GM21723 (cell line): ENCODE measurements at regions not wholly inside any gene's neighbourhood (a gene's known extent, or its start where the extent isn't known, plus 50 kb on each side); places are given as distances from the start of the nearest gene placed in this dataset.
"Not testable (repeated sequence)": the region's sequence is repeated elsewhere in the genome, so short reads cannot be mapped to it uniquely, and the experiment has no call there.

Experiments used
- ATAC-seq: cut with Tn5 transposase; IDR thresholded peaks from one replicate; pipeline ENCODE4 v1.9.1; 2021; ENCODE audit warnings: mild to moderate bottlenecking, moderate library complexity; ENCODE audit not compliant: unreplicated experiment

DNA sequence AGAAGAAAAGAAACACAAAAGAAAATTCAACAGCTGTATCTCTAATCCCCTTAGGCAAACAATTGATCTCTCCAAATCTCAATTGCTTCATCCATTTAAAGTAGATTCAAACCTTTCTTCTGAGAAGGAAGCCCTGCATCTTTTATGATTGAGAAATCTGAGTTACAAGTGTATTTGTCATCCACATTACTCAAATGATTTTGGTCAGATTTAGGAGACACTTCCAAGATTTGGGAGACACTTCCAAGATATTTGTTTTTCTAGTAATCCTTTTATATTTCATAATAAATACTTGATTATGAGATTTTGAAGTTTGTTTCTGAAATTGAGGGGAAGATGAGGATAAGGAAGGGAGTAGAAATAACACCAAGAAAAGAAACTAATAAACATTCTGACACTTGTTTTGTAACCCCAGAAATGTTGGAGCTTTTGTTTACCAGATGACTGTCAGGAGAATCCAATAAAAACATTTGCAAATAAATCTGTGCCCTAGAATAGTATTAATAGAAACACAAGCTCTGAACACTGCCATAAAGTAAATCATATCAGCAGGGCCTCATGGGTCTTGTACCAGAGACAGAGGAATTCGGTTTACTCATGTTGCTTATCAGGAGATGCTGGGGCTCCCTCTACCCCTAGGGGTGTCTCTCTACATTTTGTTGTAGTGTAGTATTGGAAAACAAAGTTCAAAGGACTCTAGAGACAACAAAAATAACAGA lies 314.3 kb upstream of the NT5E start:
- no peak for ATAC-seq

DNA sequence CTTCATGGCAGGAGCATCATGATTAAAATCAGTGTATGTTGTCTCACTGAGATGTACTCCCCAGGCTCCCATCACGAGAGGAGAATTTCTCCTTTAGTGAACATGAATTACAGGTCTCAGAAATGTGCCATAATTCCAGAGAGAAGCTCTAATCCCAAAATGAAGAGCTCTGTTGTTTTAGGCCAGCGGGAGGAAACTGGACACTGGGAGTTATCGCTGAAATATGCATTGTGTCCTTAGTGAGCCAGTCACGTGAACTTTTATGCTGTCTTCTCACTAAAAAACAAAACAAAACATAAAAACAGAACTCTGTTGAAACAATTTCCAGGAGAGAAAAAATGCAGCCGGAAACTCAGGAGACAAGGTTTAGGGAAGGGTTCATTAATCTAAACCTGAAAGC lies 315.7 kb upstream of the NT5E start:
- no peak for ATAC-seq

DNA sequence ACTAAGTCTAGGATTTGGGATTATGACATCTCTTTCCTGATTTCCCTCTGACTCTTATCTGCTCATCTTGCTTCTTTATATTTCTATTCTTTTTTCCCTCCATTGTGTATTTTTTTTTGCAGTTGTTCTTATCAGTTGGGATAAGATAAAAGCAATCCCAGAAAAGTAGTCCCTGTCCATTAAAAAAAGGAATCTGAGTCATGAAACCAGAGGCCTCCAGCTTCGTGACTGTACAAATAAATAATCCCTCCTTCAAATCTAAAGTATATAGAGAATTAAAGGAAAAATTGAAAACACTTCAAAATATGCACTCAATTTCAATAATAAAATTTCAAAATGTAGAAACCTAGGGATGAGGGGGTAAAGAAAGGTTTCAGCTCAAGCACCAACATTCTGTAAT lies 317.8 kb upstream of the NT5E start:
- ATAC-seq, result no peak

DNA sequence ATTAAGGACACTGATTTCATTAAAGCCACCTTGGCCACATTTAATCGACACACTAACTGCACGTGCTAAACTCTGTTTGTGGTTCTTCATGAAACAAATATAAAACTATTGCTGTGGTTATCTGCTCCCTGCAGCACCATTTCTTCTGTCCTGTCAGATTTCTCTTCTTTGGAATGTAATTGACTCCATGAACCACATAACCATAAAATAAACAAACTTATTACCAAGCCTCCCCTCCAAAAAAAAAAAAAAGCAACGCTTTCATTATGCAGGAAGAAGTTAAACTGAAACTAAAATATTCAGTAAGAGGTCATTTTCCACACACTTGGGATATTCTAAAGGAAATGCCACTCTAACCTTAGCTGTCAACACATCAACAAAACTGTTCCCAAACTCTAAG lies 319.1 kb upstream of the NT5E start:
- no peak for ATAC-seq

DNA sequence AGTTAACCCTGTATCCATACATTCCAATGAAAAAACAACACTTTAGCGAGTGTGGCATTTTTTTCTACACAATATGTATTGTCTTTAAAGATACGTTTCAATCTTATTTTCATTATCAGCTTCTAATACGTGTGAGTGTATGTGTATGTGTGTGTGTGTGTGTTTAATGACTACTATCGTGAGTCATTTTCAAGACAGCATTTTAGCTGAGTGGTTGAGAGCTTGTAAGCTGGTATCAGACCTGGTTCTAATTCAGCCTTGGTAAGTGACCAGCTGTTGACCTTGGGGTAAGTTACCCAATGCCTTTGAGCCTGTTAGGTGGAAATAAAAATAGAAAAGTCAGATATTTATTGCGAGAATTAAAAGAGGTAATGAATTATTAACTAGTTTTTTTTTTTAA lies 320.0 kb upstream of the NT5E start:
- no peak for ATAC-seq

DNA sequence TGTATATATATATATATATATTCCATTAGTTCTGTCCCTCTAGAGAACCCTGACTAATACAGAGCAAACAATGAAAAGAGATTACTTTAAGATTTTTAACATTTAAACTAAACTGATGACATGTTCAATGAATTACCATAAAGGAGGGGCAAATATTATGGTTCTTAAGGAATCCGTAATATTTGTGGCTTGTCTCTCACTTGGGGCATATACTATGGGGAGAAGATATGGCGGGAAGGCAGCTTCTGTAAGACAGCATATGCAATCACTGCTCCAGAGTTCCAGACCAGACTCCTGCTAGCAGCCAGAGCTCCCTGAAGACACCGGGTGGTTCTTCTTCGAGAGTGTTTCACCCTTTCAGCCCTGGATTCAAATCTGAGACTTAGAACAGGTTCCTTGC lies 321.1 kb upstream of the NT5E start:
- no peak for ATAC-seq

DNA sequence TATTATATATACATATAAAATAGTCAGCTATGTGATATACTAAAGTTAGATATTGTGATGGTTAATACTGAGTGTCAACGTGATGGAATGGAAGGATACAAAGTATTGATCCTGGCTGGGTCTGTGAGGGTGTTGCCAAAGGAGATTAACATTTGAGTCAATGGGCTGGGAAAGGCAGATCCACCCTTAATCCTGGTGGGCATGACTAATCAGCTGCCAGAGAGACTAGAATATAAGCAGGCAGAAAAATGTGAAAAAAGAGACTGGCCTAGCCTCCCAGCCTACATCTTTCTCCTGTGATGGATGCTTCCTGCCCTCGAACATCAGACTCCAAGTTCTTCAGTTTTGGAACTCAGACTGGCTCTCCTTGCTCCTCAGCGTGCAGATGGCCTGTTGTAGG lies 321.6 kb upstream of the NT5E start:
- ATAC-seq, result not testable (repeated sequence)

DNA sequence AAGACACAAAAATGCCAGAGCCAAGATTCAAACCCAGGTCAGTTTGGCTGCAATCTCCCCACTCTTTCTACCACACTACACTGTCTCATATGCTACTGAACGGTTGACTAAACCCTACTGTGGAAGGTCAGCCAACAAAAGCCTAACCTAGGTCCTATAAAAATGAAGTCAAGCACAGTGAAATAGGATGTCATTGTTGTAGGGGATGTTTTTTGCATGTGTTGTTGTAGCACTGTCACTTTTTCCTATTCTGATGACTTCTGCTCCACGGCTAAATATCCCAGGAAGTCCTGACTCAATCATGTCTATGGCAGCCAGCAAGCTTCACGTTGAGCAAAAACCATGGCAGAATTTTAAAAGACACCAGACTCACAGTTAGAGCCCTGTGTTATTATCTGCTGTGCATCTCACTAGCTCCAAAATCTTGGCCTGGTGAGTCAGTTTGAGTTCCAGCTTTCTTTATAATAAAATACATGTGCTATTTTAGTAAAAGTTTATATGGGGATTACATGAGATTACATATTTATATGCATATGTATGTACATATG lies 322.1 kb upstream of the NT5E start:
- ATAC-seq, result no peak

DNA sequence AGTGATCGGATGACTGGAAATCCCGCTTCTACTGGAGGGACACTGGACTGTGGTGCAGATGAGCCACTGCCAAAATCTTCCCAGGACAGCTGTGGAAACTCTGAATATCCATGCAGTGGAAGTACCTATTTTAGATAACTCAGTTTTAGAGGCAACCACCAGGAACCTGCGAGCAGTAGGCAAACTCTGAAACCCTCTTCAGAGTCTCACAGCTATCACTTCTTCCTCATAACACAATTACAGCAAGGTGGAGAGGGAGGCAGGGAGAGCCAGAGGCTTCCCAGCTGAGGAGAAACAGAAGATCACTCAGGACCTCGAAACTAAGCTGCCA lies 322.8 kb upstream of the NT5E start:
- no peak for ATAC-seq

DNA sequence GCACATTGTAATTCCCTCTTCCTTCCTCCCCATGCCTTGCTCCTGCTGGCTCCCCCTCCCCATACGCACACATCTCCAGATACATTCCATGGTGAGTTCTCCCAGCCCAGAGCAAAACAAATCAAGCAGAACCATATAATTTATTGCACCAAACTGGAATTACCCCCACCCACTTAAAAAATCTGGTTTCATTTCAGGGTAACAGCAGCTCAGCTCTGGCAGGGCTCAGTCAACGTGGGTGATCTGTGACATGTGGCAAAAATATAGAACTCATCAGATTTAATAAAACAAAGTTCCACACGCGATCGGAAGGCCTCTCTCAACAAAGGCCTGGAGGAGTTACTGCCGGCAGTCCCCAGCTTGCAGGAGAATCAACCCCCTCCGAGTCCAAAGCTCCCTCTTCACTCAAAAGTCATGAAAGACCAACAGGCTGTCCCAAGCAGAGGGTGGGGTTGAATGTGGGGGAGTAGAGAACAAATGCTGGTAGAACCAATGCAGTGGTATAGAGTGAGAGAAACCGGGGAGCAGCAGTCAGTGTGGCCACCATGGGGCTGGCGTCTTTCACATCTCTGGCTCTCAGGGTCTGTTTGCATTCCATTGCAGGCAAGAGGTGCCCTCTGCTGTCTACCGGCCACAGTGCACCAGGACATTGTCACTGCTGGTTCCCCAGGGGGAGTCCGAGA lies 323.3 kb upstream of the NT5E start:
- peak; percentile 69 for ATAC-seq

DNA sequence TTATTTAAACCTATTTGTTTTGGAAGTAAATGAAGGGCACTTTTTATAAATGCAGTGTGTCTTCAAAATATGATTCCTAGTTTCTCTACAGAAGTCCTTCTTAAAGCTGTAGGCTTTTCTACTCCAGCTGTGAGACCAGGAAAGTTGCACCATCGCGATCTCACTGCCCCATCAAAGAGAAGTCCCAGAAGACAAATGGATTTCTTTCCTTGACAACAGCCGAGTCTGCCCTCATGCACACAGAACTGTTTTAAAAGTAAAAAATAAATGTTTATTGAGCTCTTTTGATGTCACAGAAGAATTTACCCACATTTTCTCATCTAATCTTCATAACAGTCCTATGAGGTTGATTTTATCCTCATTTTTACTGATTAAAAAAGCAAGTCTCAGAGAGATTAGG lies 324.4 kb upstream of the NT5E start:
- ATAC-seq, result no peak

DNA sequence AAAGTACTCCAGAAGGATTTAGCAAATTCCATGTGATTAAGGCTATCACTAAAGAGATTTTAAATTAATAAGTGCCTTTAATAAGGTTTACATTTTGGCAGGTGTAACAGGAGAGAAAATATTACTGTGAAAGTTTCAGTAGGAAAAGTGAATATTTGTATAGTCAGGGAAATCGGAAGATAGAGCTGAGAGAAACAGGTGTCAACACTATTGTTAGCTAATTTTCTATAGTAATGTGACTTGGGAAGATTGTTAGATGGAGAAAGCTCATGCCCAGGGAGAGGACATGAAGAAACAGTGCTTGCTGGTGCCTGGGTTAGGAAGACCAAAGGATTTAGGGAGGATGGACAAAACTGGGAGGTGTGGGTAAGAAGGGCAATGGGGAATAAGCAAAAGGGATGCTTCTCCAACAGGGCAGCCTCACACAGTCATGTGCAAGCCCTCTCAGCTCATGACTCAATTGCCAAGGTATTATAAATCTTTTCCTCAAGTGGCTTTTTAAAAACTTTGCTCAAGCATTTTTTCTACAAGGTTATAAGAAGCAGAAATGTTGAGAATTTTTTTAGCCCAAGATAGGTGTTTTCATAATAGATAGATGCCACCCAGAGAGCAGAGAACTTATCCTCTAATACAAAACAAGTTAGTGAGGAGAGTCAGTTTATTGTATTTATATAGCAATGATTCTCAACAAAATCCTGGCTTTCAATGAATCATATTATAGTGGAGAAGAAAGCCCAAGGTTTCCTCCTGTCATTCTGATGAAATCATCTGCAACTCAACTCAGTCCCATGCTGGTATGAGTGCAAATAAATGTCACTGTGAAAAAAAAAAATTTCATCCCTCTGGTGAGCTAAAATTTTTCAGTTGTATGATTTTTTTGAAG lies 325.2 kb upstream of the NT5E start:
- no peak for ATAC-seq

DNA sequence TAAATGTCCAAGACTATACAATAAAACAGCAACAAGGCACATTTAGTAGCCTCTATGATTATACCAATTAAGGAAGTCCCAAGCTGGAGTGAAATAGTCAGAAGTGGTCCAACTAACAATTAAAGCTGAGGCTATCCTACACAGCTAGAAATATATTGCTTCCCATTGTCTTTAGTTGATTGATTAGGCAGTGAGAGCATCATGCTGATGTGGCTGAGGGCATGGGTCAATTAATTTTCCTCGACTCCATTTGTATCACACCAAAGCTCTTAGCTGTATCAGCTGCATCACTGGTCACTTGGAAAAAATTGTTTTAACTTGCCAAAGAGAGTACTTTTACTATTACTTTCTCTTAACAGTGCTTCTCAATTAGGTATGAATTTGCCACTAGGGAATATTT lies 328.7 kb upstream of the NT5E start:
- no peak for ATAC-seq

DNA sequence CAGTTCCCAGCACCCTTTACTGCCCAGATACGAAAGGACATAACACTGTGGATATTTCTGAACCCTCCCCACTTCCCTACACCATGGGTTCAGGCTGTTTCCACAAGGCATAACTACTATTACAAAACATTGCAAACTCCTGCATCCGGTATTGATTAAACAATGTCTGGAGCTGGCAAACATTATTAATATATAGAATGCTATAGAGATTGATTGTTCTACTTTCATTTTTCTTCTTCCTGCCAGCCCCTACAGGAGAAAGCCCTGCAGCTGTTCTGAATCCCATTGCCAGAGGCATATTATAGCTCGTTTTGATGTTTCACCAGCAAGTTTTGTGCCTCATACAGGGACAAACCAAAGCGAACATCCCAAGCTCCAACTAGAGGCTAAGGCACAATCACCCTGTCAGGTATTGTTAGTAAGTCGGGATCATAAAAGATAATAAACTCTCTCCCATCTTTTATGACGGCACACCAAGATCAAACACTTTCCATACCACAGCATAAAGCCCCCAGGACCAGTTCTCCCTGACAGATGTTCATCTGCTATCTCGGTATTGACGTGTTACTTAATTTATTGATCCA lies 331.1 kb upstream of the NT5E start:
- no peak for ATAC-seq

DNA sequence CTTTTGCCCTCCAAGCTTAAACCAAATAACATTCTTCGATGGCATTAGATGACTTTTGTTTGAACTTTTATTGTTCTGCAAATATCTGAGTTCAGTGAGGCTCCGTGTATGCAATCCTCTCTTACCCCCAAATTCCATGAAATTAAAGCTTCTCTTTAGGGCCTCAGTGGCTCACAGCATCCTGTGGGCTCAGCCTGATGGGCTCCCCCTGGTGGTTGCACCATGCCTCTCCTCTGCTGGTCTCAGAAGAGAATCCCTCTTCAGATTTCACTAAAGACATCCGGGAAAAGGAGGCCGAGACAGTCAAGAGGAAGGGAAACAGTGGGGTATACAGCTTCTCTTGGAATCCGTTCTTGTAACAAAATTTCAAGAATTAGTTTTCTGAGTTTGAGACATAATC lies 331.6 kb upstream of the NT5E start:
- no peak for ATAC-seq

DNA sequence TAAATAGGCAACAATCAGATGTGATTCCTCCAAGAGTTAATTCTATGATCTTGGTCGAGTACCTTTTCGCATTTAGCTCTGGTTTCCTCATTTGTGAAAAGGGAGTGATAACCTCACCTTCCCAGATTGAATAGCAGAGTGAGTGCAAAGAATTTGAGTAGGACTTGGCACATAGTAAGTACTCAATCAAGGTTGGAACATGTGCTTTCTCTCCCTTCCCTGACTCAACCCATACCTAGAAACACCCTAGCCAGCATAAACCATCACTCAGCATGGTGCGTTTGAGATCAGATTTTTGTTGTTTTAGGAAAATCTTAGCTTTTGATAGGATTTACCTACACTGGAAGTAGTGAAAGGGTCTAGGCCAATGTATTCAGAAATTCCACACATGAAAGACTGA lies 333.4 kb upstream of the NT5E start:
- no peak for ATAC-seq

DNA sequence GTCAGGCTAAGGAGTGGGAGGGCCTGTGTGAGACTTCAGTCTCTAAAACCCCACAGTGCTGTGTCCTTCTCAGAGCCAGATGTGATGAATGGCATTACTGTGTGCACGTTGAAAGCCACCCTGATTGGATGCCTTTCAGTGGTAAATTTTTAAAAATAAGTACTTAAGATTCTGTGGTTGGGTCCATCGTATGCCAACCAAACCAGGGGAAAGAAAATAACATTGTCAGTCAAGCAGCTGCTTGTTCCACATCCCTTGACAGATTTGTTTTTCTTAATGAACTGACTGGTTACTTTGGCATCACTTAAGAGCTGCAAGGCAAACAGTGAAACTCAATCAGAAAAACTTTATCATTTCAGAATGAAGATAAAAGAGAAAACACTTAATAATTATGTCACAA lies 334.0 kb upstream of the NT5E start:
- ATAC-seq, result no peak

DNA sequence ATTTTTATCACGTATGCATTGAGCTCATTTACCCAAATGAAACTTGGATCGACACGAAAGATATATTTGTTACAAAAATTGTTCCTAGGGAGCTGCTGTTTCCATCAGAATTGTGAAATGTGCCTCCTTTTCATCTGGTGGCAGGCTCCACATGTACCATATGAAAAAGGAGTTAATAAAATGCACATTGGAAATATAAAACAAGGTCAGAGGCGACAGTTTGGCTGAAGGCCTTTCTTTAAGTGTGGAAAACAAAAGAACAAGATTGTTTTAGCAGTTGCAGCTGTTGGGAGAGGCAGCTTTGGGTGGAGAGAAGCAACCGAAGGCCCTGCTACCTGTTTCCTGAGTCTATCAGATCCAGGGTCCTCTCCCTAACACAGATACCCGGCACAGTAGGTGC lies 334.5 kb upstream of the NT5E start:
- no peak for ATAC-seq

DNA sequence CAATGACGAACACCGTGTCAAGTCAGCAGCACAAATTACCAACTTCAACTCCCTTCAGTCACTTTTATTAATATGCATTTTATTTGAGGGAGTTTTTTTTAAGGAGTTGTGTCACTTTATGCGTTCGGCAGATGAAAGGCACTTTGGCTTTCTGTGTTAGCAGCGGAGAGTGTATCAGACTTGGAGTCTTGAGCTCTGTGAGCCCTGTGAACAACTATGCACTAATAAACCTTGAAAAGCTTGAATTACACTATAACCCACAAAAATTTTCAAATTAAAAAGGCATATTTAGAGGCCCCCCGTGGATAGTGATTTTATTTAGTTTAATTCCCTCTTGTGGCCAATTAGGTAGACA lies 335.3 kb upstream of the NT5E start:
- no peak for ATAC-seq

DNA sequence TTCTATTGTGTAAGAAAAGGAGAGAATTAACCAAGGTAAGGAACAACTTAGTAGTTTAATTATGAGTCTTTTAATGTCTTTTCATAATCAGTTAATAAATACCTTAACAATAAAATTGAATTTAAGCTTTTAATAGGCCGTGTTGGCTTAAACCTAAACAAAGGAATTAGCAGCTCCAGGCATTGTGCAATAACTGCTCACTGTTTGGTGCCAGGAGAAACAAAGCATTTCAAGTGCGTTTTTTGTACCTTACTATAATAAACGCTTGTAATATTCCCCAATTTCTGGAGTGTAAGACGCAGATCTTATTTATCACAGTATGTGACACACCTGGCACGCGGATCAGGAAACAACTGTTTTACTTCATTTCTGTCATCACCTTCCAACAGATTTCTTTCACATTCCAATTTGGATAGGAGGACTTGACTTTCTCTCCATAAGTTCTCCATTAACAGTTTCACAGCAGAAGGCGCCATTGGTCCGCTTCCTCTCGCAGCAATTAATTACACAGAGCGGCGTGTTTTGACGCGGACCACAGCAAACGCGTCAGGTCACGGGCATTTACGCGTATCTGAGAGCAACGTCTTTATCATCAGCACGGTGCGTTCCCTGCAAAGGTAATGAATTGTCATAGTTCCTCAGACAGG lies 335.8 kb upstream of the NT5E start:
- no peak for ATAC-seq

DNA sequence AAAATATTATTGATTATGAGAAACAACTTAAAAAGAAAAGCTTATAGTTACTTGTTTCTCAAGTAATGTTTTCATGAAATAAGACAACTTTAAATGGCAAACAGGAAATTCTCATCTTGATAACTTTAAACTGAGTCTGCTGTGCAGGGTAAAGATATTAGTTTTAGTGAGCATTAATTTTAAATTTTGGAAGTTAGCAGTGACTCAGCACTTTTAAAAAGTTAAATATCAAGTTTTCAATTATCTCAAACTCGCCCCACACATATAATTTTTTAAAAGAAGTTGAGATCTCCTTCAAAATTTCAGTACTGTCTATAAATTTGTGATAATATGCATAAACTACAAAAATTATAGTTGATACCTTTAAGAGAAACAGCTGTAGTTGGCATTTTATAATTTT lies 337.3 kb upstream of the NT5E start:
- no peak for ATAC-seq
